VCaP (cell line): ENCODE measurements at regions not wholly inside any gene's neighbourhood (a gene's known extent, or its start where the extent isn't known, plus 50 kb on each side); places are given as distances from the start of the nearest gene placed in this dataset.

ENCODE experiments used
- H3K27ac ChIP-seq: fragments of 450-650 bp; 2 replicates; pipeline ENCODE4 v1.5.1; 2017
- TF ChIP-seq, protein P1 (sequence below): fragments of 450-650 bp; conservative IDR thresholded peaks from 2 replicates; pipeline ENCODE4 v1.5.1; 2017; ENCODE audit warnings: mild to moderate bottlenecking, moderate library complexity

GRCh38 chr5:171688696-171689495, 96.7 kb upstream of the SMIM23 start:
- H3K27ac ChIP-seq: no peak overlapping the region
- TF ChIP-seq, protein P1, sequence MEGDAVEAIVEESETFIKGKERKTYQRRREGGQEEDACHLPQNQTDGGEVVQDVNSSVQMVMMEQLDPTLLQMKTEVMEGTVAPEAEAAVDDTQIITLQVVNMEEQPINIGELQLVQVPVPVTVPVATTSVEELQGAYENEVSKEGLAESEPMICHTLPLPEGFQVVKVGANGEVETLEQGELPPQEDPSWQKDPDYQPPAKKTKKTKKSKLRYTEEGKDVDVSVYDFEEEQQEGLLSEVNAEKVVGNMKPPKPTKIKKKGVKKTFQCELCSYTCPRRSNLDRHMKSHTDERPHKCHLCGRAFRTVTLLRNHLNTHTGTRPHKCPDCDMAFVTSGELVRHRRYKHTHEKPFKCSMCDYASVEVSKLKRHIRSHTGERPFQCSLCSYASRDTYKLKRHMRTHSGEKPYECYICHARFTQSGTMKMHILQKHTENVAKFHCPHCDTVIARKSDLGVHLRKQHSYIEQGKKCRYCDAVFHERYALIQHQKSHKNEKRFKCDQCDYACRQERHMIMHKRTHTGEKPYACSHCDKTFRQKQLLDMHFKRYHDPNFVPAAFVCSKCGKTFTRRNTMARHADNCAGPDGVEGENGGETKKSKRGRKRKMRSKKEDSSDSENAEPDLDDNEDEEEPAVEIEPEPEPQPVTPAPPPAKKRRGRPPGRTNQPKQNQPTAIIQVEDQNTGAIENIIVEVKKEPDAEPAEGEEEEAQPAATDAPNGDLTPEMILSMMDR: no peak

DNA sequence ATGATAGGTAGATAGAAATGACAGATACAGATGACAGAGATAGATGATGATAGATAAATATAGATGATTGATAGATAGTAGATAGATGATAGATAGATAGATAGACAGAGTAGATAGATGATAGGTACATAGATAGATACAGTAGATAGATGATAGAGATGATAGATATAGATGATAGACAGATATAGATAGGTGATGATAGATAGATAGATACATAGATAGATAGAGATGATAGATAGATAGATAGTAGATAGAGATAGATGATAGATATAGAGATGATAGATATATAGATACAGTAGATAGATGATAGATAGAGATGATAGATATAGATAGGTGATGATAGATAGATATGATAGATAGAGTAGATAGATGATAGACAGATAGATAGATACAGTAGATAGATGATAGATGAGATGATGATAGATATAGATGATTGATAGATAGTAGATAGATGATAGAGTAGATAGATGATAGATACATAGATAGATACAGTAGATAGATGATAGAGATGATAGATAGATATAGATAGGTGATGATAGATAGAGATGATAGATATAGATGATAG, 95.7 kb upstream of the SMIM23 start:
- no peak overlapping the region for H3K27ac ChIP-seq

GRCh38 chr5:171692107-171692506, 93.5 kb upstream of the SMIM23 start:
- TF ChIP-seq, protein P1: no peak
- H3K27ac ChIP-seq: no peak overlapping the region

More for the DNA sequence above, 95.7 kb upstream of the SMIM23 start:
- TF ChIP-seq, protein P1: no peak

- TF ChIP-seq, protein P1: no peak
- no peak overlapping the region for H3K27ac ChIP-seq
Observed at GRCh38 chr5:171692936-171693335, 92.7 kb upstream of the SMIM23 start.

DNA sequence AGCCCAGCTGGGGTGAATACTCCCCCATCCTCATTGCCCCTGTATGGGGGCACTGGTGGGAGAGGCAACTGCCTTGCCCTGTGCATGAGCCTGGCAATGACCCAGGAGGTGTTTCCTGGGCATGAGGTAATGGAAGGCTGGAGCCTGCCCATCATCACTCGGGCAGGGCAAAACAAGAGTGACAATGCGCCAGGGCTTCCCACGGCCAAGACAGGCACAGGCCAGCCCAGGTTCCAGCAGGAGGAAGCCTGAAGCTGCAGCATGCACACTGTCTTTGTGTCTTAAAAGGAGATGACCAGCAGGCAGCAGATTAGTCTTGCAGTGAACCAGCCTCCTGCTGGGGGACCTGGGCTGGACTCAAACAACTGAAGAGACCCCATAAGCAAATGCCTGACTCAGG, 92.2 kb upstream of the SMIM23 start:
- no peak overlapping the region for H3K27ac ChIP-seq
- TF ChIP-seq, protein P1: no peak

DNA sequence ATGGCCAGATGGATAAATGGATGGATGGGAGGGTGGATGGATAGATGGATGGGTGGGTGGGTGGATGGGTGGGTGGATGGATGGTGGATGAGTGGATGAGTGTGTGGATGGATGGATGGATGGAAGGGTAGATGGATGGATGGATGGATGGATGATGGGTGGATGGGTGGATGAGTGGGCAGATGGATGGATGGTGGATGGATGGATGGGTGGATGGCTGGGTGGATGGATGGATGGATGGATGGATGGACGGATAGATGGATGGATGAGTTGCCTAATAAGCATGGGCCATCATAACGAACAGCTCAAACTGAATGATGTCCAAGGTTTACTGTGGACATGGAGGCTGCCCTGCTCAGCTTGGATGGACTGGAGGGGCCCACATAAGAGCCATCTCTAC, 89.8 kb upstream of the SMIM23 start:
- TF ChIP-seq, protein P1: no peak
- H3K27ac ChIP-seq: no peak overlapping the region

DNA sequence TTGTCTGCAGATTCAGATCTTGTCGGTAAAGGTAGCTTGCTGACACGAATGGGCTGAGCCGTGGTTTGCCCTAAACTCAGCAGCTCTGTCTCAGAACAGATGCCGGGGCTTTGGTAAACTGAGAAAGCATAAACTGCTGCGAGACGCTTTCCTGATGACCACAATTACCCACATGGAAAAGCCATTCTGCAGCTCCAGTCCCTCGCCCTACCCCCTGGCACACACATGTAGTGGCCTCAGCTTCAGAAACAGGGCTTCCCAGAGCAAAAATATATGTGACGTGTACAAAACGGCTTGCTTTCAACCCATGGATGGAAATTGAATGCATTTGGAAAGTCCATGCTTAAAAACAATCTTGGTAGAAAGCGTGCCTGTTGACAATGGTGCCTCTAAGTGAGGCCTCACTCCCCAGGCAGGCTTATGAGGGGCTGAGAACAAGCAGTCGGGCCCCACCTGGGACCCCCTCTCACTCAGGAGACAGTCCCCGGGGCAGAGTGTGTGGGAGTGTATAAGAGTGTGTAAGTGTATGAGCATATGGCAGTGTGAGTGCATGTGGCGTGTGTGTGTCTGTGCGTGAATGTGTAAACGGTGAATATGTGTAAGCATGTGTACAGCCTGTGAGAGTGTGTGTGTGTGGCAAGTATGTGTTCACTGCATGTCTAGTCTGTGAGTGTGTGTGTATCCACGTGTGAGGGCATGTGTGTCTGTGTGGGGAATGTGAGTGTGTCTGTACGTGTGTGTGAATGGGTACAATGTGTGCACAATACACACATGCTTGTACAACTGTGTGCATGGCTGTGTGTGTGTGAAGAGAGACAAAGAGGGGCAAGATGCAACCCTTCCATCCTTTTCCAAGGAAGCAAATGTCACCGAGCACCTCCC, 88.2 kb upstream of the SMIM23 start:
- no peak overlapping the region for H3K27ac ChIP-seq
- TF ChIP-seq, protein P1: no peak
